ENCODE measurements at regions not wholly inside any gene's neighbourhood (a gene's known extent, or its start where the extent isn't known, plus 50 kb on each side); places are given as distances from the start of the nearest gene placed in this dataset.

GRCh38 chr4:121449416-121449815, 68.6 kb upstream of the QRFPR start:
- H3K79me2 ChIP-seq (ENCODE audit: low read depth), result no peaks in the 10 kb centered on the region
- H3K36me3 ChIP-seq (ENCODE audit: low read depth), result no peaks in the 10 kb centered on the region
- no peaks in the 10 kb centered on the region for H4K20me1 ChIP-seq (ENCODE audit: insufficient read depth)
- H3K4me3 ChIP-seq, result no peak overlapping the region
- H3F3A ChIP-seq (ENCODE audit: insufficient read depth, low read depth), result no peaks in the 10 kb centered on the region; the same call in 1 of the 2 replicates
- no peaks in the 10 kb centered on the region; the same call in 1 of the 2 replicates for H3K9me2 ChIP-seq (ENCODE audit: insufficient read depth)
- H3K27me3 ChIP-seq (ENCODE audit: insufficient read depth, low read depth), result no peaks in the 10 kb centered on the region
- BruUV-seq (replicated peaks), result no TSS peak
- DNase-seq, result no peak
- no peaks in the 10 kb centered on the region for H3K9me3 ChIP-seq (ENCODE audit: insufficient read depth, low read depth)
- POLR2A ChIA-PET (ENCODE audit: unreplicated experiment), result no interaction called here
- intact Hi-C loops (cut with micrococcal nuclease; ENCODE audit: unreplicated experiment), result no loop called here
- no peak overlapping the region for H3K27ac ChIP-seq
- no peak overlapping the region for H3K4me2 ChIP-seq
- TF ChIP-seq CTCF (conservative IDR thresholded peaks at IDR 0.05) (no peak), EZH2 (IDR thresholded peaks at IDR 0.05; ENCODE audit: low read depth) (no peak)
- no peak overlapping the region for H2AFZ ChIP-seq
- H3K4me1 ChIP-seq (replicated peaks; ENCODE audit: insufficient read depth), result peaks cover 15% of the 10 kb centered on the region
- CTCF ChIA-PET, result interaction anchor here (0.9 kb wide), 1 partner anchor 75 kb away, joined by 3 read pairs; no protein-coding TSS in a partner anchor

- POLR2A ChIA-PET (ENCODE audit: unreplicated experiment), result no interaction called here
- H3F3A ChIP-seq (ENCODE audit: insufficient read depth, low read depth), result no peaks in the 10 kb centered on the region
- TF ChIP-seq CTCF (conservative IDR thresholded peaks at IDR 0.05) (no peak), EZH2 (IDR thresholded peaks at IDR 0.05; ENCODE audit: low read depth) (no peak)
- no peak overlapping the region for H2AFZ ChIP-seq
- H3K79me2 ChIP-seq (ENCODE audit: low read depth), result no peaks in the 10 kb centered on the region
- no peak overlapping the region for H3K4me3 ChIP-seq
- H3K9me3 ChIP-seq (ENCODE audit: insufficient read depth, low read depth), result no peaks in the 10 kb centered on the region
- H3K36me3 ChIP-seq (ENCODE audit: low read depth), result no peaks in the 10 kb centered on the region
- H3K4me1 ChIP-seq (replicated peaks; ENCODE audit: insufficient read depth), result peaks cover 14% of the 10 kb centered on the region
- H3K4me2 ChIP-seq, result peak overlapping the region; percentile 37
- no peak overlapping the region for H3K27ac ChIP-seq
- no peaks in the 10 kb centered on the region for H4K20me1 ChIP-seq (ENCODE audit: insufficient read depth)
- no peaks in the 10 kb centered on the region; the same call in 1 of the 2 replicates for H3K9me2 ChIP-seq (ENCODE audit: insufficient read depth)
- no TSS peak for BruUV-seq (replicated peaks)
- CTCF ChIA-PET, result no interaction called here
- DNase-seq, result peak; percentile 36 to 40
- intact Hi-C loops (cut with micrococcal nuclease; ENCODE audit: unreplicated experiment), result no loop called here
- H3K27me3 ChIP-seq (ENCODE audit: insufficient read depth, low read depth), result no peaks in the 10 kb centered on the region
These were observed 67.4 kb upstream of the QRFPR start for GRCh38 chr4:121448231-121448630.

- Histone ChIP-seq H3K79me2 (ENCODE audit: low read depth) (no peaks in the 10 kb centered on the region), H3K9me3 (ENCODE audit: insufficient read depth, low read depth) (peaks cover 7% of the 10 kb centered on the region; the same call in 1 of the 2 replicates), H3K4me1 (replicated peaks; ENCODE audit: insufficient read depth) (no peaks in the 10 kb centered on the region), H2AFZ (no peak overlapping the region), H3K4me2 (no peak overlapping the region), H4K20me1 (ENCODE audit: insufficient read depth) (no peaks in the 10 kb centered on the region), H3K27me3 (ENCODE audit: insufficient read depth, low read depth) (no peaks in the 10 kb centered on the region), H3K4me3 (no peak overlapping the region), H3K36me3 (ENCODE audit: low read depth) (no peaks in the 10 kb centered on the region), H3F3A (ENCODE audit: insufficient read depth, low read depth) (no peaks in the 10 kb centered on the region), H3K27ac (no peak overlapping the region), H3K9me2 (ENCODE audit: insufficient read depth) (no peaks in the 10 kb centered on the region)
- CTCF ChIA-PET, result no interaction called here
- no TSS peak for BruUV-seq (replicated peaks)
- no peak for DNase-seq
- TF ChIP-seq CTCF (conservative IDR thresholded peaks at IDR 0.05) (no peak), EZH2 (IDR thresholded peaks at IDR 0.05; ENCODE audit: low read depth) (no peak)
- POLR2A ChIA-PET (ENCODE audit: unreplicated experiment), result no interaction called here
- intact Hi-C loops (cut with micrococcal nuclease; ENCODE audit: unreplicated experiment), result no loop called here
These were observed 58.9 kb upstream of the QRFPR start for GRCh38 chr4:121439669-121440068.
